Central memory CD8-positive, alpha-beta T cell (primary cell): ENCODE measurements at regions not wholly inside any gene's neighbourhood (a gene's known extent, or its start where the extent isn't known, plus 50 kb on each side); places are given as distances from the start of the nearest gene placed in this dataset.

ENCODE experiments used
- ATAC-seq: fragments of 150-1000 bp; cut with Tn5 transposase; replicated peaks from 2 replicates; pipeline ENCODE4 v1.10.0; 2022; ENCODE audit warnings: mild to moderate bottlenecking, moderate FRiP score, moderate number of reproducible peaks; ENCODE audit not compliant: poor library complexity, severe bottlenecking; ENCODE audit errors: extremely low read depth
- DNase-seq, 2 donors: peaks; one replicate each; pipeline ENCODE4 v3.0.0; 2021; ENCODE audit warnings: low spot score in 2 of 2
- H3K27ac Mint-ChIP-seq: one replicate; pipeline ENCODE4 v1.8.0; 2022; ENCODE audit warnings: low read depth, mild to moderate bottlenecking, moderate library complexity, mixed read lengths
- H3K27me3 Mint-ChIP-seq: one replicate; pipeline ENCODE4 v1.8.0; 2022; ENCODE audit warnings: mixed read lengths
- H3K36me3 Mint-ChIP-seq: one replicate; pipeline ENCODE4 v1.8.0; 2022; ENCODE audit warnings: mild to moderate bottlenecking, moderate library complexity, mixed read lengths; ENCODE audit not compliant: insufficient read depth
- H3K4me1 Mint-ChIP-seq: one replicate; pipeline ENCODE4 v1.8.0; 2022; ENCODE audit warnings: mixed read lengths
- H3K4me3 Mint-ChIP-seq: one replicate; pipeline ENCODE4 v1.8.0; 2022; ENCODE audit warnings: mild to moderate bottlenecking, moderate library complexity, mixed read lengths
- H3K9me3 Mint-ChIP-seq: one replicate; pipeline ENCODE4 v1.8.0; 2022; ENCODE audit warnings: mixed read lengths

DNA sequence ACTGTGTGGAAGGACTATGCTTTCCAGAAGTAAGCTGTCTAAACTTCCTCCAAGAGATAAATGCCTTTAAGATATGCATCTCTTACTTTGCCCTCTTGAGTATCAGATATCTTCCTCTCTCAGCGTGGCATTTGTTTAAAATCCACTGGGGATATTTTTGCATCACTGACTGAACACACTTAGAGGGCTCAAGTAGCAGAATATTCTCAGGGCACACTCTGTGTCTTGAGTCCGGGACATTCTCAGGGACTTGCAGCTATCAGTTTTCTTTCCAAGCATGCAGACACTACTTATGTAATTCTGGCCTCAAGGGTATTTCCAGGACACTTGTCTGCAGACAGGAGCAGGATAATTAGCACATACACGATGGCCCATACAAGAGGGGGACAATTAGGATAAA, 84.7 kb downstream of the ERCC5 start:
- H3K27ac Mint-ChIP-seq = no peak overlapping the region
- ATAC-seq = no peak
- no peaks in the 10 kb centered on the region for H3K9me3 Mint-ChIP-seq
- H3K27me3 Mint-ChIP-seq = peaks cover 71% of the 10 kb centered on the region
- no peak for DNase-seq
- no peaks in the 10 kb centered on the region for H3K4me1 Mint-ChIP-seq
- no peak overlapping the region for H3K4me3 Mint-ChIP-seq
- no peaks in the 10 kb centered on the region for H3K36me3 Mint-ChIP-seq

DNA sequence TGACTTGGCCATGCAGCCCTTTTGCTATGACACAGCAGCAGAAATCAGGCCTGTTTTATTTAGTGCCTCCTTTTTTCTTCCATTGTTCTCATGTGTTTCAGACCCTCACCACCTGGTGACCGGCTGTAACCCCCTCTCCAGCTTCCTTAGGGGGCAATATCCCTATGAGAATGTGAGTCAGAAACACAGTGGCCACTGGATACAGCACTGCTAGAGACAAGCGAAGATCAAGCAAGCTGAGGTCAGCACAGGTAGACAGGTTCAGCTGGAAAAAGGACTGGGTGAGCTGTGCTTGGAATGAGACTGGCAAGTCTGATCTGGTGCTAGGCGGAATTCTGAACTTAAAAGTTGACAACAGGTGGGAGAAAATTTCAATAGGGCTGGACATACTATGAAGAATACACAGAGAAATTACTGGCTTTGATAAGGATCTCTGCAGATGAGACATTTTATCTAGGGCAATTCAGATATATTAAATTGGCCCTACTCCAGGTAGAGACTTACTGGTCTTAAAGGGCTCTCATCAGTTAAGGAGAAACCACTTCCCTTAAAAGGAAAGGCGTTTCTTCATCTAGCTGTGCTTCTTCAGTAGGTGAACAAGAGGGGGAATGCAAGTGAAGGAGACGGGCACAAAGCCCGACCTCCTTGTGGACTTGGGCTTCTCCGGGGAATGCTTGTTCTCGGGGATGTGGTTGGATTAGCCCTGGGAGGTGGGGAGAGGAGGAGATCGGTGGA, 83.3 kb downstream of the ERCC5 start:
- H3K4me3 Mint-ChIP-seq = no peak overlapping the region
- ATAC-seq (no peak), DNase-seq (no peak)
- H3K9me3 Mint-ChIP-seq = no peaks in the 10 kb centered on the region
- no peaks in the 10 kb centered on the region for H3K4me1 Mint-ChIP-seq
- H3K36me3 Mint-ChIP-seq = no peaks in the 10 kb centered on the region
- H3K27ac Mint-ChIP-seq = no peak overlapping the region
- peaks cover 73% of the 10 kb centered on the region for H3K27me3 Mint-ChIP-seq
